WTC11 (cell line): ENCODE measurements at regions not wholly inside any gene's neighbourhood (a gene's known extent, or its start where the extent isn't known, plus 50 kb on each side); places are given as distances from the start of the nearest gene placed in this dataset.

ENCODE experiments used
- ATAC-seq: fragments of 200-7000 bp; cut with Tn5 transposase; 2 replicates; pipeline ENCODE4 v1.10.0; 2021; ENCODE audit warnings: mild to moderate bottlenecking, moderate library complexity
- CTCF ChIA-PET: fragments of 300-600 bp; sonication (Branson Sonifier 250); formaldehyde crosslinking; loops from one replicate; lab custom pipeline; 2021; ENCODE audit warnings: antibody characterized with exemption; lab: Charles Lee
- POLR2A ChIA-PET: fragments of 350-600 bp; sonication (Branson Sonifier 250); formaldehyde crosslinking; loops from one replicate; lab custom pipeline; 2021; ENCODE audit warnings: antibody characterized with exemption; lab: Charles Lee
- DNase-seq: peaks from one replicate; pipeline ENCODE4 v3.0.0; 2021; ENCODE audit warnings: low spot score
- H3K27ac Mint-ChIP-seq: 2 replicates; pipeline ENCODE4 v1.8.0; 2021; ENCODE audit warnings: mixed read lengths
- H3K27me3 Mint-ChIP-seq: 2 replicates; pipeline ENCODE4 v1.8.0; 2021; ENCODE audit warnings: low read depth, mild to moderate bottlenecking, moderate library complexity, mixed read lengths
- H3K36me3 Mint-ChIP-seq: 2 replicates; pipeline ENCODE4 v1.8.0; 2021; ENCODE audit warnings: mixed read lengths
- H3K4me1 Mint-ChIP-seq: 2 replicates; pipeline ENCODE4 v1.8.0; 2022; ENCODE audit warnings: mixed read lengths
- H3K4me3 Mint-ChIP-seq: 2 replicates; pipeline ENCODE4 v1.8.0; 2021; ENCODE audit warnings: mild to moderate bottlenecking, moderate library complexity, mixed read lengths
- H3K9me3 Mint-ChIP-seq: 2 replicates; pipeline ENCODE4 v1.8.0; 2021; ENCODE audit warnings: mixed read lengths
- AR ChIP-seq: fragments of 250-450 bp; sonication (Bioruptor Pico); IDR thresholded peaks from 2 replicates; pipeline ENCODE4 v1.9.0; 2021; ENCODE audit warnings: mild to moderate bottlenecking
- ARID4B ChIP-seq: sonication (generic); formaldehyde crosslinking; IDR thresholded peaks from 2 replicates; pipeline ENCODE4 v1.8.0; 2023; ENCODE audit warnings: missing genetic modification reagents, mild to moderate bottlenecking, borderline replicate concordance
- ATF1 ChIP-seq: sonication (generic); formaldehyde crosslinking; IDR thresholded peaks from 2 replicates; pipeline ENCODE4 v1.8.1; 2023; ENCODE audit warnings: mild to moderate bottlenecking, moderate library complexity, missing genetic modification reagents
- E2F1 ChIP-seq: sonication (generic); formaldehyde crosslinking; IDR thresholded peaks from 2 replicates; pipeline ENCODE4 v1.8.0; 2022; ENCODE audit warnings: mild to moderate bottlenecking, missing genetic modification reagents
- GRHL2 ChIP-seq: fragments of 250-450 bp; sonication (Bioruptor Pico); IDR thresholded peaks from 2 replicates; pipeline ENCODE4 v1.8.0; 2022; ENCODE audit warnings: mild to moderate bottlenecking, moderate library complexity; ENCODE audit not compliant: insufficient replicate concordance, severe bottlenecking
- IRF1 ChIP-seq: sonication (generic); formaldehyde crosslinking; IDR thresholded peaks from 2 replicates; pipeline ENCODE4 v1.8.0; 2023; ENCODE audit warnings: missing genetic modification reagents
- JUN ChIP-seq: sonication (generic); formaldehyde crosslinking; IDR thresholded peaks from 2 replicates; pipeline ENCODE4 v1.8.0; 2023; ENCODE audit warnings: mild to moderate bottlenecking, missing genetic modification reagents
- MXD4 ChIP-seq: fragments of 250-450 bp; sonication (Bioruptor Pico); IDR thresholded peaks from 2 replicates; pipeline ENCODE4 v1.8.0; 2021; ENCODE audit warnings: mild to moderate bottlenecking, moderate library complexity, borderline replicate concordance
- NFATC4 ChIP-seq: fragments of 250-450 bp; sonication (Bioruptor Pico); IDR thresholded peaks from 2 replicates; pipeline ENCODE4 v1.9.0; 2021; ENCODE audit warnings: mild to moderate bottlenecking
- NR1H2 ChIP-seq: sonication (generic); formaldehyde crosslinking; IDR thresholded peaks from 2 replicates; pipeline ENCODE4 v1.9.0; 2021; ENCODE audit warnings: mild to moderate bottlenecking, moderate library complexity, missing genetic modification reagents
- SMAD3 ChIP-seq: sonication (generic); formaldehyde crosslinking; IDR thresholded peaks from 2 replicates; pipeline ENCODE4 v1.8.0; 2022; ENCODE audit warnings: missing genetic modification reagents, mild to moderate bottlenecking, borderline replicate concordance
- STAT6 ChIP-seq: sonication (generic); formaldehyde crosslinking; conservative IDR thresholded peaks from 2 replicates; pipeline ENCODE4 v1.8.1; 2023; ENCODE audit warnings: mild to moderate bottlenecking, low read depth, missing genetic modification reagents, moderate library complexity
- ZBTB21 ChIP-seq: sonication (generic); formaldehyde crosslinking; IDR thresholded peaks from 2 replicates; pipeline ENCODE4 v1.8.1; 2023; ENCODE audit warnings: mild to moderate bottlenecking, missing genetic modification reagents, borderline replicate concordance
- ZNF423 ChIP-seq: fragments of 250-450 bp; sonication (Bioruptor Pico); IDR thresholded peaks from 2 replicates; pipeline ENCODE4 v2.1.2; 2022; ENCODE audit warnings: mild to moderate bottlenecking, moderate library complexity
- ZNF425 ChIP-seq: fragments of 250-450 bp; sonication (Bioruptor Pico); conservative IDR thresholded peaks from 2 replicates; pipeline ENCODE4 v1.9.0; 2021; ENCODE audit warnings: mild to moderate bottlenecking

GRCh38 chr9:108783731-108784495 is 71.9 kb downstream of the ACTL7B start:
- ATAC-seq, result no peak
- H3K4me1 Mint-ChIP-seq, result peaks cover 41% of the 10 kb centered on the region

More at GRCh38 chr9:108783731-108784495, 71.9 kb downstream of the ACTL7B start:
- CTCF ChIA-PET, result no interaction called here
- TF ChIP-seq JUN (CRISPR knock-in tag) (no peak), ZNF425 (CRISPR knock-in tag) (no peak), MXD4 (CRISPR knock-in tag) (no peak), AR (CRISPR knock-in tag) (no peak), IRF1 (CRISPR knock-in tag) (no peak), ARID4B (CRISPR knock-in tag) (no peak), ATF1 (CRISPR knock-in tag) (no peak), NR1H2 (CRISPR knock-in tag) (no peak), STAT6 (CRISPR knock-in tag) (no peak), GRHL2 (CRISPR knock-in tag) (no peak), NFATC4 (CRISPR knock-in tag) (no peak), E2F1 (no peak), ZNF423 (CRISPR knock-in tag) (no peak), ZBTB21 (CRISPR knock-in tag) (no peak), SMAD3 (no peak)
- H3K27me3 Mint-ChIP-seq, result 0 out of 2 replicates have a peak, but pooled peaks cover under 1% of the 10 kb centered on the region
- H3K36me3 Mint-ChIP-seq, result no peaks in the 10 kb centered on the region
- POLR2A ChIA-PET, result no interaction called here
- H3K4me3 Mint-ChIP-seq, result no peak overlapping the region
- H3K9me3 Mint-ChIP-seq, result peaks cover 7% of the 10 kb centered on the region; the same call in 1 of the 2 replicates
- H3K27ac Mint-ChIP-seq, result no peak overlapping the region
- no peak for DNase-seq
